GM23248 (cell line): ENCODE measurements at regions not wholly inside any gene's neighbourhood (a gene's known extent, or its start where the extent isn't known, plus 50 kb on each side); places are given as distances from the start of the nearest gene placed in this dataset.
A peak's percentile ranks its signal among the peaks of the same experiment; 100 is the strongest.

ENCODE experiments used
- DNase-seq: peaks from one replicate; pipeline ENCODE4 v3.0.0-alpha.2; 2015
- H2AFZ ChIP-seq: fragments of 200-600 bp; sonication (generic); 2 replicates; pipeline ENCODE4 v1.6.1; 2016; ENCODE audit warnings: antibody characterized with exemption
- H3F3A ChIP-seq: fragments of 200-600 bp; sonication (generic); 2 replicates; pipeline ENCODE4 v1.6.1; 2016; ENCODE audit warnings: mild to moderate bottlenecking, antibody characterized with exemption, mixed run types; ENCODE audit not compliant: insufficient read depth
- H3K27ac ChIP-seq: fragments of 200-600 bp; sonication (generic); 2 replicates; pipeline ENCODE4 v1.5.1; 2016; ENCODE audit warnings: mild to moderate bottlenecking
- H3K27me3 ChIP-seq: fragments of 200-600 bp; sonication (generic); replicated peaks from 2 replicates; pipeline ENCODE4 v1.6.1; 2016; ENCODE audit warnings: mild to moderate bottlenecking; ENCODE audit not compliant: insufficient read depth
- H3K36me3 ChIP-seq: fragments of 200-600 bp; sonication (generic); 2 replicates; pipeline ENCODE4 v1.6.1; 2016; ENCODE audit warnings: low read depth, mild to moderate bottlenecking
- H3K4me1 ChIP-seq: fragments of 200-600 bp; sonication (generic); 2 replicates; pipeline ENCODE4 v1.6.1; 2016; ENCODE audit warnings: mild to moderate bottlenecking; ENCODE audit not compliant: insufficient read depth
- H3K4me2 ChIP-seq: fragments of 200-600 bp; sonication (generic); one replicate; pipeline ENCODE4 v1.6.1; 2016; ENCODE audit warnings: mild to moderate bottlenecking; ENCODE audit not compliant: unreplicated experiment
- H3K4me3 ChIP-seq: fragments of 200-600 bp; sonication (generic); 2 replicates; pipeline ENCODE4 v1.5.1; 2016; ENCODE audit warnings: mild to moderate bottlenecking
- H3K79me2 ChIP-seq: fragments of 200-600 bp; sonication (generic); 2 replicates; pipeline ENCODE4 v1.6.1; 2016; ENCODE audit warnings: mild to moderate bottlenecking; ENCODE audit not compliant: insufficient read depth
- H3K9ac ChIP-seq: fragments of 200-600 bp; sonication (generic); 2 replicates; pipeline ENCODE4 v1.6.1; 2016; ENCODE audit warnings: mild to moderate bottlenecking
- H3K9me2 ChIP-seq: fragments of 200-600 bp; sonication (generic); 2 replicates; pipeline ENCODE4 v1.6.1; 2016; ENCODE audit warnings: mixed run types, mild to moderate bottlenecking, moderate library complexity; ENCODE audit not compliant: insufficient read depth
- H3K9me3 ChIP-seq: fragments of 200-600 bp; sonication (generic); one replicate; pipeline ENCODE4 v1.6.1; 2017; ENCODE audit warnings: low read depth
- H4K20me1 ChIP-seq: fragments of 200-600 bp; sonication (generic); 2 replicates; pipeline ENCODE4 v1.6.0; 2016; ENCODE audit not compliant: insufficient read depth
- EZH2 ChIP-seq: fragments of 200-600 bp; sonication (generic); IDR thresholded peaks from 2 replicates; pipeline ENCODE4 v1.6.1; 2018; ENCODE audit warnings: antibody characterized with exemption, mild to moderate bottlenecking; ENCODE audit not compliant: insufficient read depth, poor library complexity, severe bottlenecking
- EZH2phosphoT487 ChIP-seq: fragments of 200-600 bp; sonication (generic); IDR thresholded peaks from 2 replicates; pipeline ENCODE4 v1.6.1; 2018; ENCODE audit warnings: antibody characterized with exemption, moderate library complexity, mild to moderate bottlenecking, low read depth; ENCODE audit not compliant: insufficient read depth
- WGBS, 2 experiments: methylation state at CpG; one replicate each; pipeline ENCODE4 v1.1.6; 2015 to 2017; ENCODE audit warnings: low lambda C conversion rate in 2 of 2, low coverage in 1 of 2; ENCODE audit errors: missing lambda C conversion rate in 2 of 2; 5-methylcytosine and 5-hydroxymethylcytosine counted together
- in situ Hi-C: fragments of 300-500 bp; cut with MboI; formaldehyde crosslinking; loops from 2 replicates; pipeline ENCODE4 v1.15.0; 2020

GRCh38 chr1:13951793-13952751, 252.1 kb downstream of the PRDM2 start:
- Histone ChIP-seq H3K36me3 (no peaks in the 10 kb centered on the region), H3K9me2 (no peaks in the 10 kb centered on the region), H4K20me1 (no peaks in the 10 kb centered on the region), H2AFZ (no peak overlapping the region), H3K9ac (no peak overlapping the region), H3K9me3 (no peaks in the 10 kb centered on the region), H3K4me1 (peaks cover 12% of the 10 kb centered on the region), H3K4me2 (no peak overlapping the region), H3K4me3 (no peak overlapping the region), H3K27ac (no peak overlapping the region), H3F3A (0 out of 2 replicates have a peak, but pooled peaks cover 6% of the 10 kb centered on the region), H3K27me3 (no peaks in the 10 kb centered on the region), H3K79me2 (no peaks in the 10 kb centered on the region)
- TF ChIP-seq EZH2 (no peak), EZH2phosphoT487 (no peak)
- in situ Hi-C loops, result loop anchor here (10.0 to 25.0 kb wide), 2 partner anchors 287 to 1110 kb away; no protein-coding TSS in a partner anchor
- peak; percentile 43 for DNase-seq
- 53 to 60% methylated on average over 4 of the region's 4 CpGs for WGBS, 2 experiments

- no peaks in the 10 kb centered on the region for H3K79me2 ChIP-seq
- in situ Hi-C loops, result loop anchor here (10.0 to 25.0 kb wide), 2 partner anchors 288 to 1109 kb away; no protein-coding TSS in a partner anchor
Measured at GRCh38 chr1:13952985-13953384, 253.0 kb downstream of the PRDM2 start.

GRCh38 chr1:13956393-13956792, 256.4 kb downstream of the PRDM2 start:
- no peak overlapping the region for H3K4me3 ChIP-seq
- H3K36me3 ChIP-seq, result no peaks in the 10 kb centered on the region
- in situ Hi-C loops, result loop anchor here (10.0 to 25.0 kb wide), 2 partner anchors 292 to 1106 kb away; no protein-coding TSS in a partner anchor
- no peaks in the 10 kb centered on the region for H3F3A ChIP-seq
- no peak overlapping the region for H3K27ac ChIP-seq
- H3K79me2 ChIP-seq, result no peaks in the 10 kb centered on the region
- 0 out of 2 replicates have a peak, but pooled peaks cover 4% of the 10 kb centered on the region for H3K4me1 ChIP-seq
- peak; percentile 52 for DNase-seq
- no peaks in the 10 kb centered on the region for H3K27me3 ChIP-seq
- no peak overlapping the region for H3K4me2 ChIP-seq
- H3K9me2 ChIP-seq, result no peaks in the 10 kb centered on the region
- H3K9ac ChIP-seq, result no peak overlapping the region
- no peaks in the 10 kb centered on the region for H3K9me3 ChIP-seq
- H2AFZ ChIP-seq, result no peak overlapping the region
- H4K20me1 ChIP-seq, result no peaks in the 10 kb centered on the region
- WGBS, 2 experiments, result 10% methylated on average over 4 of the region's 4 CpGs
- TF ChIP-seq EZH2 (no peak), EZH2phosphoT487 (no peak)

More at GRCh38 chr1:13952985-13953384, 253.0 kb downstream of the PRDM2 start:
- Histone ChIP-seq H3K4me1 (peaks cover 12% of the 10 kb centered on the region), H3K27ac (no peak overlapping the region), H3K9ac (no peak overlapping the region), H4K20me1 (no peaks in the 10 kb centered on the region), H3F3A (0 out of 2 replicates have a peak, but pooled peaks cover 6% of the 10 kb centered on the region), H3K27me3 (no peaks in the 10 kb centered on the region), H3K9me2 (no peaks in the 10 kb centered on the region), H3K9me3 (no peaks in the 10 kb centered on the region), H3K4me3 (no peak overlapping the region), H3K36me3 (no peaks in the 10 kb centered on the region), H2AFZ (no peak overlapping the region), H3K4me2 (no peak overlapping the region)
- TF ChIP-seq EZH2phosphoT487 (no peak), EZH2 (no peak)
- DNase-seq, result no peak
- WGBS, 2 experiments, result 69 to 81% methylated on average over 5 of the region's 5 CpGs

GRCh38 chr1:13960375-13960987, 260.5 kb downstream of the PRDM2 start:
- no peak for TF ChIP-seq EZH2phosphoT487
- TF ChIP-seq EZH2, result no peak
- peak; percentile 62 for DNase-seq
- Histone ChIP-seq H3K4me2 (no peak overlapping the region), H3K9me3 (no peaks in the 10 kb centered on the region), H3K4me1 (0 out of 2 replicates have a peak, but pooled peaks cover 4% of the 10 kb centered on the region), H3K36me3 (no peaks in the 10 kb centered on the region), H2AFZ (0 out of 2 replicates have a peak overlapping the region, but pooled peaks have one; percentile 38), H4K20me1 (no peaks in the 10 kb centered on the region), H3K27me3 (no peaks in the 10 kb centered on the region), H3K9me2 (no peaks in the 10 kb centered on the region), H3F3A (no peaks in the 10 kb centered on the region), H3K27ac (no peak overlapping the region), H3K9ac (no peak overlapping the region), H3K4me3 (no peak overlapping the region), H3K79me2 (no peaks in the 10 kb centered on the region)
- WGBS, 2 experiments, result 8 to 12% methylated on average over 12 of the region's 12 CpGs
- in situ Hi-C loops, result loop anchor here (25.0 kb wide), 1 partner anchor 1102 kb away; no protein-coding TSS in a partner anchor
